ENCODE measurements at regions not wholly inside any gene's neighbourhood (a gene's known extent, or its start where the extent isn't known, plus 50 kb on each side); places are given as distances from the start of the nearest gene placed in this dataset.

GRCh38 chr5:98714710-98715288 is 58.7 kb upstream of the RGMB start:
- no peak for TF ChIP-seq CTCF (IDR thresholded peaks at IDR 0.05)

- no peak for TF ChIP-seq CTCF (IDR thresholded peaks at IDR 0.05)
These were observed 52.1 kb upstream of the RGMB start for GRCh38 chr5:98721231-98721928.

- no peak for TF ChIP-seq CTCF (IDR thresholded peaks at IDR 0.05)
These were observed 51.3 kb upstream of the RGMB start for GRCh38 chr5:98722188-98722587.

- no peak for TF ChIP-seq CTCF (IDR thresholded peaks at IDR 0.05)
These were observed 50.4 kb upstream of the RGMB start for GRCh38 chr5:98723061-98723460.
